ENCODE measurements at regions not wholly inside any gene's neighbourhood (a gene's known extent, or its start where the extent isn't known, plus 50 kb on each side); places are given as distances from the start of the nearest gene placed in this dataset.

- no peak for TF ChIP-seq CTCF (IDR thresholded peaks at IDR 0.05; ENCODE audit: insufficient read depth, low read depth, low read length)
- TF ChIP-seq EZH2 (IDR thresholded peaks at IDR 0.05; ENCODE audit: insufficient read depth, low read length): no peak
Measured at GRCh38 chr4:151581570-151581969, 172.6 kb downstream of the FHIP1A start.

Measured in astrocyte (in vitro differentiated cells and primary cell).